Adipocyte (in vitro differentiated cells): ENCODE measurements at regions not wholly inside any gene's neighbourhood (a gene's known extent, or its start where the extent isn't known, plus 50 kb on each side); places are given as distances from the start of the nearest gene placed in this dataset.
A peak's percentile ranks its signal among the peaks of the same experiment; 100 is the strongest.

Experiments
- DNase-seq: peaks from one replicate; pipeline ENCODE4 v3.0.0-alpha.2; 2015; ENCODE audit warnings: low read depth
- H3K27me3 ChIP-seq: replicated peaks from 2 replicates; pipeline ENCODE4 v1.7.0; 2013; ENCODE audit warnings: mild to moderate bottlenecking, low read length, moderate library complexity; ENCODE audit not compliant: control insufficient read depth, insufficient read depth
- H3K36me3 ChIP-seq: 2 replicates; pipeline ENCODE4 v1.7.0; 2013; ENCODE audit warnings: low read length, mild to moderate bottlenecking, moderate library complexity; ENCODE audit not compliant: control insufficient read depth, insufficient read depth, severe bottlenecking
- H3K4me1 ChIP-seq: 2 replicates; pipeline ENCODE4 v1.7.0; 2013; ENCODE audit warnings: mild to moderate bottlenecking, low read length, moderate library complexity; ENCODE audit not compliant: control insufficient read depth, insufficient read depth
- H3K4me3 ChIP-seq: 2 replicates; pipeline ENCODE4 v1.7.0; 2013; ENCODE audit warnings: mild to moderate bottlenecking, low read length, moderate library complexity
- H3K9ac ChIP-seq: 2 replicates; pipeline ENCODE4 v1.7.0; 2013; ENCODE audit warnings: mild to moderate bottlenecking, low read length, moderate library complexity
- H3K9me3 ChIP-seq: 2 replicates; pipeline ENCODE4 v1.7.0; 2013; ENCODE audit warnings: mild to moderate bottlenecking, low read length, moderate library complexity; ENCODE audit not compliant: control insufficient read depth

- no peak for DNase-seq
- Histone ChIP-seq H3K36me3 (no peaks in the 10 kb centered on the region), H3K4me3 (no peak overlapping the region)
Observed at GRCh38 chr13:56773148-56773547, 367.6 kb upstream of the PRR20A start.

GRCh38 chr13:56789527-56789926 lies 351.2 kb upstream of the PRR20A start:
- H3K9me3 ChIP-seq: no peaks in the 10 kb centered on the region
- H3K36me3 ChIP-seq: no peaks in the 10 kb centered on the region
- H3K4me3 ChIP-seq: no peak overlapping the region
- no peaks in the 10 kb centered on the region for H3K4me1 ChIP-seq
- H3K27me3 ChIP-seq: no peaks in the 10 kb centered on the region
- no peak for DNase-seq
- H3K9ac ChIP-seq: no peak overlapping the region

More at GRCh38 chr13:56773148-56773547, 367.6 kb upstream of the PRR20A start:
- Histone ChIP-seq H3K4me1 (no peaks in the 10 kb centered on the region), H3K9me3 (no peaks in the 10 kb centered on the region), H3K27me3 (no peaks in the 10 kb centered on the region), H3K9ac (no peak overlapping the region)

- Histone ChIP-seq H3K9me3 (peaks cover 3% of the 10 kb centered on the region), H3K4me3 (no peak overlapping the region), H3K36me3 (no peaks in the 10 kb centered on the region), H3K27me3 (no peaks in the 10 kb centered on the region), H3K4me1 (no peaks in the 10 kb centered on the region), H3K9ac (no peak overlapping the region)
- DNase-seq: no peak
Observed at GRCh38 chr13:56837161-56837560, 303.6 kb upstream of the PRR20A start.

GRCh38 chr13:56850852-56851251 lies 289.9 kb upstream of the PRR20A start:
- no peak overlapping the region for H3K4me3 ChIP-seq
- H3K9ac ChIP-seq: no peak overlapping the region
- no peaks in the 10 kb centered on the region for H3K36me3 ChIP-seq
- no peaks in the 10 kb centered on the region for H3K9me3 ChIP-seq
- DNase-seq: no peak
- H3K4me1 ChIP-seq: no peaks in the 10 kb centered on the region
- H3K27me3 ChIP-seq: no peaks in the 10 kb centered on the region

- Histone ChIP-seq H3K4me3 (peak overlapping the region; percentile 27), H3K9ac (no peak overlapping the region), H3K4me1 (peaks cover 8% of the 10 kb centered on the region), H3K9me3 (no peaks in the 10 kb centered on the region), H3K36me3 (no peaks in the 10 kb centered on the region), H3K27me3 (no peaks in the 10 kb centered on the region)
- no peak for DNase-seq
Observed at GRCh38 chr13:56861476-56861875, 279.2 kb upstream of the PRR20A start.

GRCh38 chr13:56864451-56864850 lies 276.3 kb upstream of the PRR20A start:
- no peaks in the 10 kb centered on the region for H3K27me3 ChIP-seq

GRCh38 chr13:56865416-56865815 lies 275.3 kb upstream of the PRR20A start:
- DNase-seq: no peak
- Histone ChIP-seq H3K4me1 (peaks cover 5% of the 10 kb centered on the region), H3K36me3 (no peaks in the 10 kb centered on the region), H3K9me3 (no peaks in the 10 kb centered on the region), H3K9ac (no peak overlapping the region), H3K4me3 (no peak overlapping the region), H3K27me3 (no peaks in the 10 kb centered on the region)

More at GRCh38 chr13:56864451-56864850, 276.3 kb upstream of the PRR20A start:
- H3K9ac ChIP-seq: no peak overlapping the region
- no peaks in the 10 kb centered on the region for H3K9me3 ChIP-seq
- no peaks in the 10 kb centered on the region for H3K36me3 ChIP-seq
- no peak for DNase-seq
- H3K4me3 ChIP-seq: no peak overlapping the region
- H3K4me1 ChIP-seq: peaks cover 8% of the 10 kb centered on the region

- Histone ChIP-seq H3K4me3 (no peak overlapping the region), H3K27me3 (no peaks in the 10 kb centered on the region), H3K4me1 (no peaks in the 10 kb centered on the region), H3K9ac (no peak overlapping the region), H3K9me3 (no peaks in the 10 kb centered on the region), H3K36me3 (no peaks in the 10 kb centered on the region)
- no peak for DNase-seq
Observed at GRCh38 chr13:56869671-56870070, 271.0 kb upstream of the PRR20A start.

- H3K9ac ChIP-seq: no peak overlapping the region
- H3K4me1 ChIP-seq: no peaks in the 10 kb centered on the region
- H3K9me3 ChIP-seq: no peaks in the 10 kb centered on the region
- no peaks in the 10 kb centered on the region for H3K27me3 ChIP-seq
- no peaks in the 10 kb centered on the region for H3K36me3 ChIP-seq
- no peak overlapping the region for H3K4me3 ChIP-seq
- DNase-seq: no peak
Observed at GRCh38 chr13:56886398-56886797, 254.3 kb upstream of the PRR20A start.

GRCh38 chr13:56888455-56888854 lies 252.3 kb upstream of the PRR20A start:
- H3K36me3 ChIP-seq: no peaks in the 10 kb centered on the region
- H3K4me3 ChIP-seq: no peak overlapping the region
- H3K9me3 ChIP-seq: no peaks in the 10 kb centered on the region
- H3K9ac ChIP-seq: no peak overlapping the region
- no peaks in the 10 kb centered on the region for H3K4me1 ChIP-seq
- H3K27me3 ChIP-seq: no peaks in the 10 kb centered on the region
- no peak for DNase-seq

- no peaks in the 10 kb centered on the region for H3K9me3 ChIP-seq
- no peaks in the 10 kb centered on the region for H3K4me1 ChIP-seq
- H3K9ac ChIP-seq: no peak overlapping the region
- H3K27me3 ChIP-seq: no peaks in the 10 kb centered on the region
- H3K36me3 ChIP-seq: no peaks in the 10 kb centered on the region
- no peak overlapping the region for H3K4me3 ChIP-seq
- DNase-seq: no peak
Observed at GRCh38 chr13:56893843-56894242, 246.9 kb upstream of the PRR20A start.

GRCh38 chr13:56900549-56901279 lies 240.0 kb upstream of the PRR20A start:
- no peaks in the 10 kb centered on the region for H3K9me3 ChIP-seq
- no peak overlapping the region for H3K4me3 ChIP-seq
- no peaks in the 10 kb centered on the region for H3K36me3 ChIP-seq
- no peak overlapping the region for H3K9ac ChIP-seq
- no peaks in the 10 kb centered on the region for H3K4me1 ChIP-seq
- no peaks in the 10 kb centered on the region for H3K27me3 ChIP-seq
- no peak for DNase-seq
